ENCODE measurements at regions not wholly inside any gene's neighbourhood (a gene's known extent, or its start where the extent isn't known, plus 50 kb on each side); places are given as distances from the start of the nearest gene placed in this dataset.

GRCh38 chr7:49714182-49714581, 59.3 kb upstream of the VWC2 start:
- intact Hi-C loops (cut with micrococcal nuclease) = no loop called here

More at GRCh38 chr7:49714182-49714581, 59.3 kb upstream of the VWC2 start:
- BruUV-seq (replicated peaks) = no TSS peak
- no peak overlapping the region for H3K4me2 ChIP-seq (ENCODE audit: low read depth, low read length)
- ATAC-seq (ENCODE audit: low read depth) (no peak), DNase-seq (no peak)
- no peaks in the 10 kb centered on the region for H3K9me1 ChIP-seq (ENCODE audit: insufficient read depth, low read length)
- no peak overlapping the region for H4K8ac ChIP-seq (ENCODE audit: low read depth in 2 of 2, low read length in 2 of 2)
- H3K9ac ChIP-seq (ENCODE audit: low read depth, low read length) = no peak overlapping the region
- no peak overlapping the region for H2BK20ac ChIP-seq (ENCODE audit: low read depth, low read length)
- H2BK15ac ChIP-seq (ENCODE audit: low read depth, low read length) = no peak overlapping the region
- no peaks in the 10 kb centered on the region for H3K4me1 ChIP-seq (ENCODE audit: control insufficient read depth, insufficient read depth, low read length)
- no peaks in the 10 kb centered on the region for H3K27me3 ChIP-seq (ENCODE audit: control insufficient read depth, insufficient read depth, low read length)
- no CpG with 5 or more reads among the region's 2 CpGs for whole genome bisulfite sequencing, 2 experiments (ENCODE audit: extremely low coverage in 2 of 2, insufficient read length in 1 of 2)
- H3K18ac ChIP-seq (ENCODE audit: low read depth, low read length) = no peak overlapping the region
- no peak overlapping the region for H3K27ac ChIP-seq (ENCODE audit: insufficient read depth, low read length)
- dilution Hi-C loops (cut with HindIII; ENCODE audit: low sequenced_read_pairs, unreplicated experiment) = no loop called here
- H2AFZ ChIP-seq (replicated peaks; ENCODE audit: low read length, poor library complexity) = peak overlapping the region; percentile 51
- H3K14ac ChIP-seq (replicated peaks; ENCODE audit: low read depth, low read length) = no peak overlapping the region
- no peaks in the 10 kb centered on the region for H4K20me1 ChIP-seq (ENCODE audit: insufficient read depth, low read length)
- no peak overlapping the region for H3K56ac ChIP-seq (ENCODE audit: extremely low read depth, insufficient read depth, low read length)
- no peak overlapping the region for H2BK120ac ChIP-seq (ENCODE audit: low read depth, low read length)
- in situ Hi-C loops (cut with MboI; ENCODE audit: low sequenced_read_pairs) = no loop called here
- H3K23ac ChIP-seq (ENCODE audit: low read depth, low read length) = no peak overlapping the region
- no peak overlapping the region for H2BK5ac ChIP-seq (ENCODE audit: low read depth, low read length, poor library complexity, severe bottlenecking)
- H3K36me3 ChIP-seq (ENCODE audit: control insufficient read depth, insufficient read depth, low read length) = no peaks in the 10 kb centered on the region
- TF ChIP-seq USF2 (IDR thresholded peaks at IDR 0.05; ENCODE audit: low read depth, low read length) (no peak), MXI1 (IDR thresholded peaks at IDR 0.05; ENCODE audit: borderline replicate concordance, low read depth, low read length) (no peak), SMC3 (IDR thresholded peaks at IDR 0.05; ENCODE audit: low read depth, low read length) (no peak), MAZ (IDR thresholded peaks at IDR 0.05; ENCODE audit: borderline replicate concordance, low read depth, low read length) (no peak)
- H2AK5ac ChIP-seq (ENCODE audit: low read depth, low read length) = no peak overlapping the region
- H3K79me1 ChIP-seq (ENCODE audit: low read depth in 1 of 2, low read length in 2 of 2) = no peaks in the 10 kb centered on the region
- ChIA-PET POLR2A (ENCODE audit: unreplicated experiment) (no interaction called here), CTCF (no interaction called here)
- no peak overlapping the region for H2AK9ac ChIP-seq (replicated peaks; ENCODE audit: low read depth, low read length, poor library complexity)
- no peak overlapping the region for H3K4me3 ChIP-seq (ENCODE audit: insufficient read depth, low read depth, low read length)
- H4K91ac ChIP-seq (ENCODE audit: insufficient read depth, low read depth, low read length) = no peak overlapping the region
- no peak overlapping the region for H3K4ac ChIP-seq (ENCODE audit: low read depth, low read length)
- H4K5ac ChIP-seq (ENCODE audit: low read depth, low read length) = no peak overlapping the region
- peaks cover 8% of the 10 kb centered on the region; the same call in 1 of the 2 replicates for H3K9me3 ChIP-seq (ENCODE audit: control insufficient read depth, insufficient read depth, low read length)

Measured in IMR-90 (cell line).